NCI-H1105 treated with DMSO at 0.1 percent for 48 hours (cell line): ENCODE measurements at regions not wholly inside any gene's neighbourhood (a gene's known extent, or its start where the extent isn't known, plus 50 kb on each side); places are given as distances from the start of the nearest gene placed in this dataset.
"Not testable (repeated sequence)": the region's sequence is repeated elsewhere in the genome, so short reads cannot be mapped to it uniquely, and the experiment has no call there.

Experiments used
- DNase-seq: peaks from one replicate; lab custom pipeline; 2025; lab: John Stamatoyannopoulos, UW

- DNase-seq, result no peak
Observed at GRCh38 chr12:97005174-97005573, 98.1 kb downstream of the NEDD1 start.

DNA sequence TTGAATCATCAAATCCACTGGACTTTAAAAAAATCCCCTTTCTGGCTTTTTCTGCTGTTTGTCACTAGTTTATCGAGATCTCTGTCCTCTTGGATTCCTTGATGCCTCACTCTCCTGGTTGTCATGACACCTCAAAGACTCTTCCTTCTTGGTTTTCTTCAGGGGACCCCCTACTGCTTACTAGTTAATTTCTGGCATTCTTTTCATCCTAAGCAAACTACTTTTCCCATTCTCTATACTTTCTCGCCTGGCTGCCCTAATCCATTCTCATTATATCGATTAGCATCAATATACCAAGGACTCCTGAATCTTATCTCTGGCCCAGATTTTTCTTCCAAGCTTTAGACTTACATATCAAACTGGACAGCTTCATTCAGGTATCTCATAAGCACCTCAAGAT, 98.6 kb downstream of the NEDD1 start:
- DNase-seq, result no peak

- no peak for DNase-seq
Observed at GRCh38 chr12:97006585-97006984, 99.5 kb downstream of the NEDD1 start.

GRCh38 chr12:97016163-97016562, 109.1 kb downstream of the NEDD1 start:
- no peak for DNase-seq

- no peak for DNase-seq
Observed at GRCh38 chr12:97017213-97017612, 110.2 kb downstream of the NEDD1 start.

GRCh38 chr12:97022536-97023230, 115.6 kb downstream of the NEDD1 start:
- peak; percentile 75 for DNase-seq

DNA sequence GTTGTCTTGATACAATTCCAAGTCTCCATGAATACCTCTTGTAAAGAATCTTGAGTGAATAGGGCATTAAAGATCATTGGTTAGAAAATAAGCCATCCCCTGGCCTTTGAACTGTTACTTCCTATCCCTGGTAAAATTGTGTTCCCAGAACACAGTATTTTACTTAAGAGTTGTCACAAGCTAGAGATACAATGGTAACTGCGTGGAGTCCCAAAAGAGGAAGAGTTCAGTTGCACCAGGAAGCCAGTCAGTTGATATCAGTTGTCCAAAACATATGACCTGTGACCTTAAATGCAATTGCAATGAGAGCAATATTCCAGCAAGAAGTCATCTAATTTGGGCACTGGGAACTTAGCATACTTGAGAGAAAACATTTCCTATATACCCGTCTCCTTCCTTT, 117.3 kb downstream of the NEDD1 start:
- DNase-seq, result no peak

- no peak for DNase-seq
Observed at GRCh38 chr12:97026901-97027300, 119.8 kb downstream of the NEDD1 start.

DNA sequence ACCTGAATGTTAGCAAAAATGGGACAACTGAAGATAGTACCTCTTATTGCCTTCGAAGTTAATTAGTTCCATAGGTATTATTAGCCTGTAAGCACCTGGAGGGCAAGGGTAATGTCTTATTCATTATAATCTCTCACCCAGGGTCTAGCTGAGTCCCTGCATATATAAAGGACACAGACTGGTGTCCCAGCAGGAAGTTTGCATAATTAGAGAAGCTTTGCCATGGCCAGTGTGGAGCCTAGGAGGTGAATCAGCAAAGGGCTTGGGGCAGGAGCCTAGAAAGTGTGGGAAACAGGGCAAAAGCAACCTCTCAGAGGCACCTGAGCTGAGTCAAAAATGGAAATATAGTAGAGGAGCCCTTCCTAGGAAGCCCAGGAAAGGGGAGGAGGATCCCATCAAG, 120.4 kb downstream of the NEDD1 start:
- no peak for DNase-seq

- no peak for DNase-seq
Observed at GRCh38 chr12:97038131-97038530, 131.1 kb downstream of the NEDD1 start.

GRCh38 chr12:97038834-97039233, 131.8 kb downstream of the NEDD1 start:
- DNase-seq, result no peak

DNA sequence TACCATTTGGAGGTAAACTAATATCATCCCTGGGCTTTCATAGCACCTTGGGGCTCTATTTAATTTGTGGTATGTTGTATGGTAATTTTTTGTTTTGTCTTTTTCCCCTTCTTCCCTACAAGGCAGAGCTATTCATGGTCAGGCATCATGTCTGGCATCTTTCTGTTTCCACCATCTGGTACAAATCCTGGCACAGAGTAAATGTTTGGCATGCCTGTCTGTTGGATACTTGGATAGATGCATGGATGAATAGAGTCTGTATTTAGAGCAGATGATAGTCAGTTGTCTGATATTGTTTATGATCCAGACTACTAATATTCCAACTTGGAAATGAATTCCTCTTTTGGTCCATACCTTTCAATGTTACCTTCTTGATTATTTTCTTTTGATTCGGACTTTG, 139.8 kb downstream of the NEDD1 start:
- DNase-seq, result no peak

- DNase-seq, result no peak
Observed at GRCh38 chr12:97047361-97047760, 140.3 kb downstream of the NEDD1 start.

- no peak for DNase-seq
Observed at GRCh38 chr12:97048421-97049035, 141.5 kb downstream of the NEDD1 start.

DNA sequence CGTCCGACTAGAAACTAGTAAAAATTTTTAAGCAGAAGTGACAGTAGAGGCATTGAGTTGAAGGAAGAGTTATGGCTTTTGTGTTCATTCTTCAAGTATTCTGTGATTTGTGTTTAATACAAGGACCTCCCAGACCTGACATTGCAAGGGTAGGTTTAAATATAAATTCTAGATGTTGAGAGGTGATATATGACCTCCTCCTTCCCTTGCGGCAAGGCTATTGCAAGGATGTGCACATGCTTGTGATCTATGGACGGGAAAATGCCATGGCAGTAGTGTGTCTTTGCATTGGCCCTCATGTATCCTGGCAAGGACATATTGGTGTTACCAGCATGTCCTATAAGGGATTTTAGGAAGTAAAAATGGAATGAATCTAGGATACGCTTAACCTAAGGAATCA, 143.5 kb downstream of the NEDD1 start:
- no peak for DNase-seq

DNA sequence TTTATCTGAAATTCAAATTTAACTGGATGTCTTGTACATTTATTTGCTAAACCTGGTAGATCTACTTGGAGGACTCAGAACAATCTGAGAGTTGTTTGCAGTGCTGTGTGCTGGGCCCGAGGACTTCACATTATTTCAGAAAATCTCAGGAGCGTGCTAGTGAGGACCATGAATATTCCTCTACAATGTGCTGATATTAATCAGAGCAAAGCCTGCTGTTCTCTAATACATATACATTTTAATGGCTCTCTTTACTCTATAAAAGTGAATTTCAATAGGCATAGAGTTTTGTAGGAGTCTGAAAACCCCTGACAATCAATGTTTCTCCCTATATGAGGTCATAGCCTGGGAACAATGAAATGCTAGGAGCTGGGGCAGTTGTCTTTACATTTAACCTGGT, 144.3 kb downstream of the NEDD1 start:
- DNase-seq, result no peak

GRCh38 chr12:97061171-97061570, 154.1 kb downstream of the NEDD1 start:
- no peak for DNase-seq

- DNase-seq, result no peak
Observed at GRCh38 chr12:97063292-97063935, 156.4 kb downstream of the NEDD1 start.

- no peak for DNase-seq
Observed at GRCh38 chr12:97075161-97075933, 168.3 kb downstream of the NEDD1 start.

DNA sequence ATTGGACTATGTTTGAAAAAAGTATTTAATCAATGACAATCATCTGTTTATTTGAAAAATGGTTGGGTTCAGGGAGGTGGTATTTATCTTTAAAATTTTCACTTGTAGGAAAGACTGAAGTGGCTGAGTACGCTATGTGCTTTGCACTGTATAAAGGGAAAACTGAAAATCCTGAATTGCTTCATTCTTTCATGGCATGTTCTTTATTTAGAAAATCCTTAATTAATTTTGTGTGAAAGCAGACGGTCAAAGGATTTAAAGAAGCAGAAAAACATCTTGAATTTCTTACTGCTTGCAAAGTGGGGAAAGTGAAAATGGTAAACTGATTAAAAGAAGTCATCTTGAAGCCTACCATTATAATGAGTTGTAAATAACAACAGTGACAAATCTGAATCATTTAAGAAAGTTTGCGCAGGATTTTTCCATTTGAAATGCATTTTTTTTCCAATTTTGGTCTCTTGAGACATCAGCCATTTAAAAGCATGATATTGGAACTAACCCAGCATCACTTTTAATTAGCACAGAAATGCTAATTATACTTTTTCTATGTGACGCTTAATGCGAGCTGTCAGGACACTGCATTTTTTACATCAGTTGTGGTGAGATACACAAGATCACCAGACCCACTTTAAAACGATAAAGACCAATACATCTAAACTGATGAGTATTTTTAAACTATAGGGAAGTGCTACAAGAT, 169.0 kb downstream of the NEDD1 start:
- DNase-seq, result no peak

- not testable (repeated sequence) for DNase-seq
Observed at GRCh38 chr12:97076912-97077311, 169.9 kb downstream of the NEDD1 start.

- no peak for DNase-seq
Observed at GRCh38 chr12:97082029-97082428, 175.0 kb downstream of the NEDD1 start.
